ENCODE measurements at regions not wholly inside any gene's neighbourhood (a gene's known extent, or its start where the extent isn't known, plus 50 kb on each side); places are given as distances from the start of the nearest gene placed in this dataset.

DNA sequence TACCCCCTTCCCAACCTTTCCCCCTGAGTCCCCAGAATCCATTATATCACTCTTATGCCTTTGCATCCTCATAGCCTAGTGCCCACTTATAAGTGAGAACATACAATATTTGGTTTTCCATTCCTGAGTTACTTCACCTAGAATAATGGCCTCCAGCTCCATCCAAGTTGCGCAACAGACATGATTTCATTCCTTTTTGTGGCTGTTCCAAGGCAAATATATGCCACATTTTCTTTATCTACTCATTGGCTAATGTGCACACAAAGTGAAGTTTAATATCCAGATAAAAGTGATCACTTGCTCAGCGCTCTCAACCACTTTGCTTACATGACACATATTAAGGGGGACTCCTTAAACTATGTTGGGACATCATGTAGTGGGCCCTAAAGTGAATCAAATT, 72.4 kb upstream of the TIAM1 start:
- Histone ChIP-seq H3K27ac (ENCODE audit: low read depth, low read length, poor library complexity, severe bottlenecking) (no peak overlapping the region), H2AFZ (ENCODE audit: low read length) (no peak overlapping the region), H3K36me3 (ENCODE audit: insufficient read depth, low read length) (no peaks in the 10 kb centered on the region), H3K4me1 (ENCODE audit: insufficient read depth, low read length, poor library complexity, severe bottlenecking) (peaks cover 2% of the 10 kb centered on the region), H3K4me2 (ENCODE audit: low read length) (no peak overlapping the region), H3K4me3 (ENCODE audit: low read depth, low read length, poor library complexity, severe bottlenecking) (no peak overlapping the region), H3K9me2 (ENCODE audit: insufficient read depth, low read length) (no peaks in the 10 kb centered on the region), H3K79me2 (ENCODE audit: insufficient read depth, low read depth, low read length) (no peaks in the 10 kb centered on the region), H4K20me1 (ENCODE audit: insufficient read depth, low read length) (no peaks in the 10 kb centered on the region), H3K9me3 (ENCODE audit: low read length) (no peaks in the 10 kb centered on the region)
- ChIA-PET POLR2A (interaction anchor here (0.8 kb wide), 1 partner anchor 30 kb away, joined by 3 read pairs; no protein-coding TSS in a partner anchor), CTCF (ENCODE audit: unreplicated experiment) (no interaction called here)
- no peak for TF ChIP-seq EZH2phosphoT487 (IDR thresholded peaks at IDR 0.05; ENCODE audit: borderline replicate concordance, low read depth, low read length)
- TF ChIP-seq, protein P1, sequence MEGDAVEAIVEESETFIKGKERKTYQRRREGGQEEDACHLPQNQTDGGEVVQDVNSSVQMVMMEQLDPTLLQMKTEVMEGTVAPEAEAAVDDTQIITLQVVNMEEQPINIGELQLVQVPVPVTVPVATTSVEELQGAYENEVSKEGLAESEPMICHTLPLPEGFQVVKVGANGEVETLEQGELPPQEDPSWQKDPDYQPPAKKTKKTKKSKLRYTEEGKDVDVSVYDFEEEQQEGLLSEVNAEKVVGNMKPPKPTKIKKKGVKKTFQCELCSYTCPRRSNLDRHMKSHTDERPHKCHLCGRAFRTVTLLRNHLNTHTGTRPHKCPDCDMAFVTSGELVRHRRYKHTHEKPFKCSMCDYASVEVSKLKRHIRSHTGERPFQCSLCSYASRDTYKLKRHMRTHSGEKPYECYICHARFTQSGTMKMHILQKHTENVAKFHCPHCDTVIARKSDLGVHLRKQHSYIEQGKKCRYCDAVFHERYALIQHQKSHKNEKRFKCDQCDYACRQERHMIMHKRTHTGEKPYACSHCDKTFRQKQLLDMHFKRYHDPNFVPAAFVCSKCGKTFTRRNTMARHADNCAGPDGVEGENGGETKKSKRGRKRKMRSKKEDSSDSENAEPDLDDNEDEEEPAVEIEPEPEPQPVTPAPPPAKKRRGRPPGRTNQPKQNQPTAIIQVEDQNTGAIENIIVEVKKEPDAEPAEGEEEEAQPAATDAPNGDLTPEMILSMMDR (conservative IDR thresholded peaks at IDR 0.05; ENCODE audit: low read length) = no peak
- intact Hi-C loops (cut with micrococcal nuclease; ENCODE audit: unreplicated experiment) = no loop called here
- BruUV-seq (replicated peaks) = no TSS peak
- DNase-seq (ENCODE audit: low spot score) = no peak

DNA sequence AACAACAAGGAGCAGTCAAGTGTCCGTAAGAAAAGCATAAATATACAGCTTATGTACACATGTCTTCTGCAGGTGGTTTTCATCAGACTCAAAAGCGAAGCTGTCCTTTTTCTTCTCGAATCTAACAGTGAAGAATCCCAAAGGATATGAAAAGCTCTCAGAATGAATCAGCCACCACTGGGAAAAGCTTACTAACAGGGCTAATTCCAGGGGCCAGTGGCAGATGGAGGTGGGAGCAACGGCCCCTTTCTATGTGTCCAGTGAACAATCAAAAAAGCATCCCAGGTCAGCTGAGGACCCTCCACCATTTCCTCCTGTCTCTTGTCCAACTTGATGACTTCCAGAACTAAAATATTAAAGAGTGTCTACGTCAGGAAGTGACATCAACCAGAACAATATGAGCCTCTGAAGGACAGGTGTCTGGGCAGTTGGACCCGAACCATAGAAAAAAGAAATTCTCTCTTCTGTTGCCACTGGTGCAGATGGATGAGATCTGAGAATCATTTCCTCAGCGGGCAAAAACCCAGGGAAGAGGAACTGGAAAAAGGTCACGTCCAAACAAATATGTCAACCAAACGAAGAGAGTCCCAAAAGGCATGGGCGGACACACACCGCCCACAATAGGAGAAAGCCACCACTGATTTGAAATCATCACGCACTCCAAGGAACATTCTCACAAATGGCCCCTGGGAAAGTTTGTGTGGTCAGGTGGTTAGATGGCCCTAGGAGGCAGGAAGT, 70.4 kb upstream of the TIAM1 start:
- H4K20me1 ChIP-seq (ENCODE audit: insufficient read depth, low read length) = no peaks in the 10 kb centered on the region
- H3K4me1 ChIP-seq (ENCODE audit: insufficient read depth, low read length, poor library complexity, severe bottlenecking) = peaks cover 18% of the 10 kb centered on the region
- H3K27ac ChIP-seq (ENCODE audit: low read depth, low read length, poor library complexity, severe bottlenecking) = no peak overlapping the region
- DNase-seq (ENCODE audit: low spot score) = no peak
- H3K9me2 ChIP-seq (ENCODE audit: insufficient read depth, low read length) = no peaks in the 10 kb centered on the region
- H3K9me3 ChIP-seq (ENCODE audit: low read length) = no peaks in the 10 kb centered on the region
- intact Hi-C loops (cut with micrococcal nuclease; ENCODE audit: unreplicated experiment) = no loop called here
- H3K79me2 ChIP-seq (ENCODE audit: insufficient read depth, low read depth, low read length) = no peaks in the 10 kb centered on the region
- no peaks in the 10 kb centered on the region for H3K36me3 ChIP-seq (ENCODE audit: insufficient read depth, low read length)
- CTCF ChIA-PET (ENCODE audit: unreplicated experiment) = no interaction called here
- TF ChIP-seq, protein P1 (conservative IDR thresholded peaks at IDR 0.05; ENCODE audit: low read length) = no peak
- no peak for TF ChIP-seq EZH2phosphoT487 (IDR thresholded peaks at IDR 0.05; ENCODE audit: borderline replicate concordance, low read depth, low read length)
- H2AFZ ChIP-seq (ENCODE audit: low read length) = no peak overlapping the region
- BruUV-seq (replicated peaks) = no TSS peak
- POLR2A ChIA-PET = interaction anchor here (0.6 to 2.2 kb wide), 4 partner anchors 11 to 850 kb away, joined by 3 to 11 read pairs (median 4); no protein-coding TSS in a partner anchor
- no peak overlapping the region for H3K4me3 ChIP-seq (ENCODE audit: low read depth, low read length, poor library complexity, severe bottlenecking)
- H3K4me2 ChIP-seq (ENCODE audit: low read length) = no peak overlapping the region

DNA sequence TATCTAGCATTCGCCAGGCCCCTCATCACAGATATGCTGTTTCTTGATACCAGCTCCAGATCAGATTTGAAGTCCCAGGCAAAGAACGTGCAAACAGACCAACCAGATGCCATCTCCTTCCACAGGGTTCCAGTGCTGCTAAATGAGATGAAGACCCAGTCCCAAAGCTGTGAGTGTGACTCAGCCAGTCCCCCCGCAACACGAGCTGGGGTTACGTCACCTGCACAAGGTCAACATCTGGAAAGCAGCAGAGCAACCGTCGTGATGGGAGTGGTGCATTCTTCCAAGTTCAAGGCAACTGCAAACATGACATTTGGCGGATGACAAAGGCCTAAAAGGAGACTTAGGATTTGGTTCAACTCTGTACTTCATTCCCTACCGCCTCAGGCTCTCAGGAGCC, 69.6 kb upstream of the TIAM1 start:
- Histone ChIP-seq H3K4me2 (ENCODE audit: low read length) (no peak overlapping the region), H3K36me3 (ENCODE audit: insufficient read depth, low read length) (no peaks in the 10 kb centered on the region), H3K4me3 (ENCODE audit: low read depth, low read length, poor library complexity, severe bottlenecking) (no peak overlapping the region), H2AFZ (ENCODE audit: low read length) (no peak overlapping the region), H3K9me2 (ENCODE audit: insufficient read depth, low read length) (no peaks in the 10 kb centered on the region), H3K9me3 (ENCODE audit: low read length) (no peaks in the 10 kb centered on the region), H3K4me1 (ENCODE audit: insufficient read depth, low read length, poor library complexity, severe bottlenecking) (peaks cover 18% of the 10 kb centered on the region), H3K27ac (ENCODE audit: low read depth, low read length, poor library complexity, severe bottlenecking) (no peak overlapping the region), H3K79me2 (ENCODE audit: insufficient read depth, low read depth, low read length) (no peaks in the 10 kb centered on the region), H4K20me1 (ENCODE audit: insufficient read depth, low read length) (no peaks in the 10 kb centered on the region)
- TF ChIP-seq EZH2phosphoT487 (IDR thresholded peaks at IDR 0.05; ENCODE audit: borderline replicate concordance, low read depth, low read length) = no peak
- TF ChIP-seq, protein P1 (conservative IDR thresholded peaks at IDR 0.05; ENCODE audit: low read length) = no peak
- ChIA-PET POLR2A (interaction anchor here (0.6 to 2.2 kb wide), 3 partner anchors 10 to 162 kb away, joined by 4 to 11 read pairs (median 4); no protein-coding TSS in a partner anchor), CTCF (ENCODE audit: unreplicated experiment) (no interaction called here)
- DNase-seq (ENCODE audit: low spot score) = no peak
- BruUV-seq (replicated peaks) = no TSS peak
- intact Hi-C loops (cut with micrococcal nuclease; ENCODE audit: unreplicated experiment) = no loop called here
